ENCODE measurements at regions not wholly inside any gene's neighbourhood (a gene's known extent, or its start where the extent isn't known, plus 50 kb on each side); places are given as distances from the start of the nearest gene placed in this dataset.

DNA sequence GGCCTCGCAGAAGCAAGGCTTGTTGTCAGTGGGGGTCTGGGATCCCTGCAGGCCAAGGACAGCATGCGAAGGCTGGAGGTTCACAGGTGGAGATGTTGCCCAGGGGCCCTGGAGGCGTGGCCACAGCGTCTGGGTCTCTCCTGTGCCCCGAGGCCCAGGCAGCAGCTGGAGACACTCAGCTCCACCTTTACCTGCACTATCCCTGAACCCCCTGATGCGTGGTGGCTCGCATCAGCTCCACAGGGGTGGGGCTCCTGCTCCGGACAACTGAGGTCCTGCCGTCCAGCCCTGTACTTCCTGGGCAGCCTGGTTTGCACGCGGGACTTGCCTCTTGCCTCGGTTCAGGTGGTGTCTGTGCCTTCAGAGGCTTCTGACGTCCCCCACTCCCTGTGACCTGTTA lies 54.6 kb upstream of the ZNF32 start:
- Histone ChIP-seq H4K20me1 (ENCODE audit: insufficient read depth) (no peaks in the 10 kb centered on the region), H2AFZ (ENCODE audit: low read depth, low read length, poor library complexity, severe bottlenecking) (no peak overlapping the region), H3K4me2 (ENCODE audit: low read length) (no peak overlapping the region), H3K4me3 (replicated peaks in 1 of 2; ENCODE audit: low read depth in 1 of 2, low read length in 2 of 2) (no peak overlapping the region), H3K27me3 (ENCODE audit: insufficient read depth, low read length) (peaks cover 17% of the 10 kb centered on the region; the same call in 1 of the 2 replicates), H3K9me2 (ENCODE audit: insufficient read depth) (no peaks in the 10 kb centered on the region), H3K4me1 (ENCODE audit: control insufficient read depth in 1 of 2, insufficient read depth in 2 of 2, low read length in 2 of 2) (no peaks in the 10 kb centered on the region), H3K9me3 (ENCODE audit: control insufficient read depth in 1 of 2, insufficient read depth in 1 of 2, low read depth in 1 of 2, low read length in 2 of 2) (no peaks in the 10 kb centered on the region), H3K79me2 (ENCODE audit: insufficient read depth, low read length) (no peaks in the 10 kb centered on the region), H3K36me3 (ENCODE audit: control insufficient read depth in 1 of 2, insufficient read depth in 2 of 2, low read length in 2 of 2) (no peaks in the 10 kb centered on the region), H3K9ac (ENCODE audit: low read length) (no peak overlapping the region), H3K27ac (ENCODE audit: low read depth, low read length) (no peak overlapping the region)
- TF ChIP-seq TCF7L2 (IDR thresholded peaks at IDR 0.05; ENCODE audit: borderline replicate concordance, extremely low read depth, insufficient read depth, insufficient read length) (no peak), SIN3A (IDR thresholded peaks at IDR 0.05; ENCODE audit: low read depth) (no peak), SP1 (IDR thresholded peaks at IDR 0.05; ENCODE audit: low read depth) (no peak)
- ATAC-seq (no peak), DNase-seq (ENCODE audit: low read depth, low spot score) (no peak)
- intact Hi-C loops (cut with micrococcal nuclease), result no loop called here
- ChIA-PET RAD21 (ENCODE audit: low non-redundant PET in 1 of 2, low total read pairs in 2 of 2, uncharacterized antibody in 2 of 2, unreplicated experiment in 2 of 2) (no interaction called here), CTCF (no interaction called here), POLR2A (no interaction called here)
- no TSS peak for BruUV-seq (replicated peaks)

DNA sequence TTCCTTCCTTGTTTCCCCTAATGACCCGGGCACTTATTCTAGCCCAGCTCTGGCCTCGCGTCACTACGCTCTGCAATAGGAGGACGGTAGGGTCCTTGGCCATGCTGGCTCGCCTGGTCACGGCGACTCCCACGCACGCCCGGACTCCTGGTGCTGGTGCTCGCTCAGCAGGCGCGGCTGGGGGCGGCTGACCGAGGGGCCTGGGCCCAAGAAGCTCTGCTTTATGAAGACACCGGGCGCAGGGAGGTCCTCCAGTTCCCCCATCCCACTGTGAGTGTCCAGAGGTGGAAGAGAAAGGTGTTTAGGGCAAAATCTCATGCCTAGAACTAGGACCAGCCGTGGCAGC lies 54.2 kb upstream of the ZNF32 start:
- Histone ChIP-seq H3K27ac (ENCODE audit: low read depth, low read length) (no peak overlapping the region), H3K79me2 (ENCODE audit: insufficient read depth, low read length) (no peaks in the 10 kb centered on the region), H3K4me2 (ENCODE audit: low read length) (no peak overlapping the region), H4K20me1 (ENCODE audit: insufficient read depth) (no peaks in the 10 kb centered on the region), H3K4me1 (ENCODE audit: control insufficient read depth in 1 of 2, insufficient read depth in 2 of 2, low read length in 2 of 2) (no peaks in the 10 kb centered on the region), H3K9me2 (ENCODE audit: insufficient read depth) (no peaks in the 10 kb centered on the region), H3K27me3 (ENCODE audit: insufficient read depth, low read length) (peaks cover 18% of the 10 kb centered on the region; the same call in 1 of the 2 replicates), H3K9me3 (ENCODE audit: control insufficient read depth in 1 of 2, insufficient read depth in 1 of 2, low read depth in 1 of 2, low read length in 2 of 2) (no peaks in the 10 kb centered on the region), H2AFZ (ENCODE audit: low read depth, low read length, poor library complexity, severe bottlenecking) (no peak overlapping the region), H3K36me3 (ENCODE audit: control insufficient read depth in 1 of 2, insufficient read depth in 2 of 2, low read length in 2 of 2) (no peaks in the 10 kb centered on the region), H3K9ac (ENCODE audit: low read length) (no peak overlapping the region), H3K4me3 (replicated peaks in 1 of 2; ENCODE audit: low read depth in 1 of 2, low read length in 2 of 2) (no peak overlapping the region)
- TF ChIP-seq RAD21 (IDR thresholded peaks at IDR 0.05; ENCODE audit: low read depth), result no peak
- TF ChIP-seq SP1 (IDR thresholded peaks at IDR 0.05; ENCODE audit: low read depth), result no peak
- TF ChIP-seq, protein P1, sequence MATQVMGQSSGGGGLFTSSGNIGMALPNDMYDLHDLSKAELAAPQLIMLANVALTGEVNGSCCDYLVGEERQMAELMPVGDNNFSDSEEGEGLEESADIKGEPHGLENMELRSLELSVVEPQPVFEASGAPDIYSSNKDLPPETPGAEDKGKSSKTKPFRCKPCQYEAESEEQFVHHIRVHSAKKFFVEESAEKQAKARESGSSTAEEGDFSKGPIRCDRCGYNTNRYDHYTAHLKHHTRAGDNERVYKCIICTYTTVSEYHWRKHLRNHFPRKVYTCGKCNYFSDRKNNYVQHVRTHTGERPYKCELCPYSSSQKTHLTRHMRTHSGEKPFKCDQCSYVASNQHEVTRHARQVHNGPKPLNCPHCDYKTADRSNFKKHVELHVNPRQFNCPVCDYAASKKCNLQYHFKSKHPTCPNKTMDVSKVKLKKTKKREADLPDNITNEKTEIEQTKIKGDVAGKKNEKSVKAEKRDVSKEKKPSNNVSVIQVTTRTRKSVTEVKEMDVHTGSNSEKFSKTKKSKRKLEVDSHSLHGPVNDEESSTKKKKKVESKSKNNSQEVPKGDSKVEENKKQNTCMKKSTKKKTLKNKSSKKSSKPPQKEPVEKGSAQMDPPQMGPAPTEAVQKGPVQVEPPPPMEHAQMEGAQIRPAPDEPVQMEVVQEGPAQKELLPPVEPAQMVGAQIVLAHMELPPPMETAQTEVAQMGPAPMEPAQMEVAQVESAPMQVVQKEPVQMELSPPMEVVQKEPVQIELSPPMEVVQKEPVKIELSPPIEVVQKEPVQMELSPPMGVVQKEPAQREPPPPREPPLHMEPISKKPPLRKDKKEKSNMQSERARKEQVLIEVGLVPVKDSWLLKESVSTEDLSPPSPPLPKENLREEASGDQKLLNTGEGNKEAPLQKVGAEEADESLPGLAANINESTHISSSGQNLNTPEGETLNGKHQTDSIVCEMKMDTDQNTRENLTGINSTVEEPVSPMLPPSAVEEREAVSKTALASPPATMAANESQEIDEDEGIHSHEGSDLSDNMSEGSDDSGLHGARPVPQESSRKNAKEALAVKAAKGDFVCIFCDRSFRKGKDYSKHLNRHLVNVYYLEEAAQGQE (IDR thresholded peaks at IDR 0.05; ENCODE audit: low read depth), result no peak
- TF ChIP-seq EGR1 (IDR thresholded peaks at IDR 0.05; ENCODE audit: low read depth), result no peak
- BruUV-seq (replicated peaks), result no TSS peak
- ATAC-seq (no peak), DNase-seq (ENCODE audit: low read depth, low spot score) (no peak)
- CTCF ChIA-PET, result no interaction called here
- POLR2A ChIA-PET, result no interaction called here
- RAD21 ChIA-PET (ENCODE audit: low non-redundant PET in 1 of 2, low total read pairs in 2 of 2, uncharacterized antibody in 2 of 2, unreplicated experiment in 2 of 2), result no interaction called here
- intact Hi-C loops (cut with micrococcal nuclease), result no loop called here

Data from HCT116 (cell line).